Transverse colon (tissue), 4 donors: ENCODE measurements at regions not wholly inside any gene's neighbourhood (a gene's known extent, or its start where the extent isn't known, plus 50 kb on each side); places are given as distances from the start of the nearest gene placed in this dataset.

Experiments used
- DNase-seq: peaks from one replicate; pipeline ENCODE4 v3.0.0-alpha.2; 2019
- H3K27ac ChIP-seq, 4 donors: fragments of 200-600 bp; sonication (generic); 2 replicates each; pipeline ENCODE4 v1.5.1; 2016 to 2018; ENCODE audit warnings: inconsistent platforms in 4 of 4
- H3K27me3 ChIP-seq: fragments of 200-600 bp; sonication (generic); 2 replicates; pipeline ENCODE4 v1.5.1; 2017; ENCODE audit warnings: inconsistent platforms
- H3K36me3 ChIP-seq, 4 donors: fragments of 200-600 bp; sonication (generic); 2 replicates each; pipeline ENCODE4 v1.5.1; 2017 to 2019; ENCODE audit warnings: inconsistent platforms in 4 of 4
- H3K4me1 ChIP-seq, 4 donors: fragments of 200-600 bp; sonication (generic); 2 replicates each; pipeline ENCODE4 v1.5.1; 2017 to 2020; ENCODE audit warnings: inconsistent platforms in 4 of 4
- H3K4me3 ChIP-seq, 4 donors: fragments of 200-600 bp; sonication (generic); 1 replicate in 1 of 4; 2 replicates in 3 of 4; pipeline versions ENCODE4 v1.5.1 to v1.6.1; 2017 to 2019; ENCODE audit warnings: inconsistent platforms in 4 of 4
- H3K9me3 ChIP-seq, 2 donors: fragments of 200-600 bp; sonication (generic); 2 replicates each; pipeline ENCODE4 v1.5.1; 2017 to 2019; ENCODE audit warnings: inconsistent platforms in 2 of 2
- CTCF ChIP-seq, 5 experiments: fragments of 200-600 bp in 3 of 5; fragments of 450-650 bp in 2 of 5; sonication (generic) in 3 of 5; IDR thresholded peaks; 1 replicate in 2 of 5; 2 replicates in 3 of 5; pipeline ENCODE4 v1.5.1; 2016 to 2017; ENCODE audit warnings: antibody characterized with exemption in 5 of 5, inconsistent platforms in 3 of 5, mild to moderate bottlenecking in 2 of 5, moderate library complexity in 1 of 5
- EP300 ChIP-seq: sonication (generic); formaldehyde crosslinking; IDR thresholded peaks from one replicate; pipeline ENCODE4 v1.6.1; 2017; ENCODE audit warnings: antibody characterized with exemption, low read depth
- POLR2A ChIP-seq: fragments of 450-650 bp; IDR thresholded peaks from one replicate; pipeline ENCODE4 v1.6.1; 2016; ENCODE audit warnings: antibody characterized with exemption, mild to moderate bottlenecking, moderate library complexity
- POLR2AphosphoS5 ChIP-seq, 3 donors: sonication (generic); formaldehyde crosslinking; IDR thresholded peaks; one replicate each; pipeline ENCODE4 v1.6.1; 2016; ENCODE audit warnings: antibody characterized with exemption in 3 of 3
- WGBS, 2 donors: methylation state at CpG; one replicate each; pipeline ENCODE4 v1.1.5; 2018; ENCODE audit warnings: low coverage in 1 of 2; 5-methylcytosine and 5-hydroxymethylcytosine counted together
- in situ Hi-C, 4 donors: fragments of 200-750 bp; cut with MboI; loops; one replicate each; pipeline versions ENCODE4 v1.15.0 to v1.15.1; 2017; ENCODE audit warnings: low sequenced_read_pairs in 3 of 4, low pct_ligation_motif_present in 1 of 4, low pct_unique_long_range_greater_than_20kb in 1 of 4
- intact Hi-C: fragments of 100-400 bp; cut with DNase I; formaldehyde crosslinking; loops from one replicate; pipeline ENCODE4 v1.15.1; 2023; ENCODE audit warnings: low total_unique reads

- Histone ChIP-seq H3K27me3 (no peaks in the 10 kb centered on the region), H3K27ac (no peak overlapping the region), H3K9me3 (no peaks in the 10 kb centered on the region), H3K4me1 (no peaks in the 10 kb centered on the region), H3K36me3 (no peaks in the 10 kb centered on the region), H3K4me3 (no peak overlapping the region)
- TF ChIP-seq CTCF (IDR thresholded peaks at IDR 0.05): no peak
- TF ChIP-seq POLR2A: no peak
- no peak for TF ChIP-seq POLR2AphosphoS5 (IDR thresholded peaks at IDR 0.05)
- TF ChIP-seq EP300: no peak
- WGBS, 2 donors: 82 to 88% methylated on average over 2 to 3 of the region's 3 CpGs
- in situ Hi-C loops (no loop called here), intact Hi-C loops (no loop called here)
- no peak for DNase-seq
These were observed 240.1 kb downstream of the CASP12 start for GRCh38 chr11:104658177-104658576.

GRCh38 chr11:104657083-104657482 is 241.2 kb downstream of the CASP12 start:
- 79 to 88% methylated on average over 2 of the region's 2 CpGs for whole genome bisulfite sequencing, 2 donors
- no peaks in the 10 kb centered on the region for H3K9me3 ChIP-seq
- no peak for DNase-seq
- intact Hi-C loops: no loop called here
- TF ChIP-seq CTCF (IDR thresholded peaks at IDR 0.05): no peak
- TF ChIP-seq EP300: no peak
- no peak for TF ChIP-seq POLR2A
- no peak for TF ChIP-seq POLR2AphosphoS5 (IDR thresholded peaks at IDR 0.05)
- H3K27ac ChIP-seq: no peak overlapping the region
- in situ Hi-C loops: no loop called here
- H3K4me3 ChIP-seq: no peak overlapping the region
- H3K27me3 ChIP-seq: no peaks in the 10 kb centered on the region
- no peaks in the 10 kb centered on the region for H3K36me3 ChIP-seq
- H3K4me1 ChIP-seq: no peaks in the 10 kb centered on the region

GRCh38 chr11:104655066-104655465 is 243.2 kb downstream of the CASP12 start:
- in situ Hi-C loops (no loop called here), intact Hi-C loops (no loop called here)
- H3K9me3 ChIP-seq: no peaks in the 10 kb centered on the region
- TF ChIP-seq EP300: no peak
- no peak for TF ChIP-seq CTCF (IDR thresholded peaks at IDR 0.05)
- no peak for TF ChIP-seq POLR2AphosphoS5 (IDR thresholded peaks at IDR 0.05)
- no peak for TF ChIP-seq POLR2A
- no peaks in the 10 kb centered on the region for H3K27me3 ChIP-seq
- no peak overlapping the region for H3K27ac ChIP-seq
- H3K36me3 ChIP-seq: no peaks in the 10 kb centered on the region
- DNase-seq: no peak
- H3K4me3 ChIP-seq: no peak overlapping the region
- H3K4me1 ChIP-seq: no peaks in the 10 kb centered on the region

GRCh38 chr11:104654181-104654813 is 244.0 kb downstream of the CASP12 start:
- no peak for DNase-seq
- Histone ChIP-seq H3K9me3 (no peaks in the 10 kb centered on the region), H3K36me3 (no peaks in the 10 kb centered on the region), H3K27me3 (no peaks in the 10 kb centered on the region), H3K4me3 (no peak overlapping the region), H3K27ac (no peak overlapping the region), H3K4me1 (no peaks in the 10 kb centered on the region)
- intact Hi-C loops: no loop called here
- no peak for TF ChIP-seq CTCF (IDR thresholded peaks at IDR 0.05)
- TF ChIP-seq POLR2A: no peak
- TF ChIP-seq EP300: no peak
- no peak for TF ChIP-seq POLR2AphosphoS5 (IDR thresholded peaks at IDR 0.05)
- in situ Hi-C loops: no loop called here
- WGBS, 2 donors: 89 to 90% methylated on average over 1 of the region's 1 CpG
